Thymus (tissue), 11 donors: ENCODE measurements at regions not wholly inside any gene's neighbourhood (a gene's known extent, or its start where the extent isn't known, plus 50 kb on each side); places are given as distances from the start of the nearest gene placed in this dataset.

Source experiments
- DNase-seq, 9 donors: peaks; one replicate each; pipeline ENCODE4 v3.0.0-alpha.2; 2013; ENCODE audit warnings: low spot score in 9 of 9, low read depth in 6 of 9, missing footprints in 1 of 9
- H3K27ac ChIP-seq, 2 donors: one replicate each; pipeline ENCODE4 v1.5.1; 2013; ENCODE audit warnings: control low read depth in 1 of 2, low read depth in 1 of 2, low read length in 1 of 2, mild to moderate bottlenecking in 1 of 2, moderate library complexity in 1 of 2
- H3K27me3 ChIP-seq, 2 donors: one replicate each; pipeline ENCODE4 v1.5.1; 2013; ENCODE audit warnings: low read length in 1 of 2; ENCODE audit not compliant: control insufficient read depth in 2 of 2, insufficient read depth in 1 of 2
- H3K36me3 ChIP-seq, 2 donors: one replicate each; pipeline ENCODE4 v1.5.1; 2013; ENCODE audit warnings: low read length in 1 of 2, mild to moderate bottlenecking in 1 of 2, moderate library complexity in 1 of 2; ENCODE audit not compliant: control insufficient read depth in 2 of 2, insufficient read depth in 2 of 2
- H3K4me1 ChIP-seq, 2 donors: one replicate each; pipeline ENCODE4 v1.5.1; 2013; ENCODE audit warnings: low read length in 2 of 2; ENCODE audit not compliant: control insufficient read depth in 2 of 2, insufficient read depth in 2 of 2
- H3K4me3 ChIP-seq, 2 donors: one replicate each; pipeline ENCODE4 v1.5.1; 2013; ENCODE audit warnings: low read length in 2 of 2, control low read depth in 1 of 2, mild to moderate bottlenecking in 1 of 2
- H3K9me3 ChIP-seq, 2 donors: one replicate each; pipeline ENCODE4 v1.5.1; 2013; ENCODE audit warnings: low read length in 1 of 2, mild to moderate bottlenecking in 1 of 2; ENCODE audit not compliant: control insufficient read depth in 2 of 2, insufficient read depth in 1 of 2
- WGBS: extraction: QIAGEN DNeasy Blood & Tissue Kit; methylation state at CpG from one replicate; pipeline ENCODE4 v1.1.7; 2013; 5-methylcytosine and 5-hydroxymethylcytosine counted together
- donor health status: healthy.

DNA sequence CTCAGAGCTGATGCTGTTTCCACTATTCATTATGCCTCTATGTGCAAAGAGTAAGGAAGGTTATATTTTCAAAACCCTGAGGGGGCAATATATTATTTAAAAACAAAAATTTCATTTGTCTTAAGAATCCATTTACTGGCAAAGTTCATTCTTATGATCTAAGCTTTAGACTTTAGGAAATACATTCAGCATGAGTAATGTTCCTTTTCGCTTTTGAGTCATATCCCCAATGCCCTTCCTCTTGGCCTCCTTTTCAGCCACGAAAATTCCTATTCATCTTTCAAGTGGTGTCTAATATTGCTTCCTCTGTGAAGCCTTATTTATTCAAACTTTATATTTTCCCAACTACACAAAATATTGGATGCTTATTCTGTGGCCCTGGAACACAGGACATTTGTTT lies 1317.0 kb downstream of the PCDH9 start:
- WGBS: 77% methylated on average over 2 of the region's 2 CpGs
- H3K9me3 ChIP-seq: peaks cover 0 to 11% of the 10 kb centered on the region in 2 donors
- DNase-seq: no peak
- no peak overlapping the region for H3K4me3 ChIP-seq
- no peaks in the 10 kb centered on the region for H3K36me3 ChIP-seq
- no peaks in the 10 kb centered on the region for H3K27me3 ChIP-seq
- no peaks in the 10 kb centered on the region for H3K4me1 ChIP-seq
- H3K27ac ChIP-seq: no peak overlapping the region

DNA sequence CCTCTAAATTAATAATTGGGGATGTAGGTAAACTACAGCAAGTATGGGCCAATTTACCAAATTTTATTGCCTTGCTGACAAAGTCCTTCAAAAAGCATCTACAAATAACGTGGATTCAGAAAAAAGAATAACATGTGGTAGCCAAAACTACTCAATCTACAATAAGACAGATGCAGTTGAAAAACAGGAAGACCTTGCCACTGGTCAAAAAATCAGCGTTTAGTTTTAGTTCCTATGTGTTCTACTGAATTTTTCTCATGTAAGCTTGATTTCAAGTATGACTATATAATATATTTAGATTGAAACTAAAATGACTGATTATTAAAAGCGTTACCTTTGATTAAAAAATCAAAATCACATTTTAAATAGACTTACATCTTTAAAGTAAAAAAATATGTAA lies 1317.6 kb downstream of the PCDH9 start:
- no peak overlapping the region for H3K4me3 ChIP-seq
- DNase-seq: no peak
- 47% methylated on average over 3 of the region's 3 CpGs for WGBS

GRCh38 chr13:65911546-65912193 lies 1318.5 kb downstream of the PCDH9 start:
- H3K27me3 ChIP-seq: no peaks in the 10 kb centered on the region
- no peak for DNase-seq
- H3K9me3 ChIP-seq: peaks cover 0 to 11% of the 10 kb centered on the region in 2 donors
- no peak overlapping the region for H3K27ac ChIP-seq
- H3K36me3 ChIP-seq: no peaks in the 10 kb centered on the region
- no peak overlapping the region for H3K4me3 ChIP-seq
- WGBS: 81% methylated on average over 3 of the region's 3 CpGs
- H3K4me1 ChIP-seq: no peaks in the 10 kb centered on the region

More for the DNA sequence above, 1317.6 kb downstream of the PCDH9 start:
- no peaks in the 10 kb centered on the region for H3K4me1 ChIP-seq
- H3K27ac ChIP-seq: no peak overlapping the region
- H3K36me3 ChIP-seq: no peaks in the 10 kb centered on the region
- peaks cover 0 to 11% of the 10 kb centered on the region in 2 donors for H3K9me3 ChIP-seq
- H3K27me3 ChIP-seq: no peaks in the 10 kb centered on the region

- Histone ChIP-seq H3K9me3 (peaks cover 0 to 11% of the 10 kb centered on the region in 2 donors), H3K4me1 (no peaks in the 10 kb centered on the region), H3K36me3 (no peaks in the 10 kb centered on the region), H3K4me3 (no peak overlapping the region), H3K27me3 (no peaks in the 10 kb centered on the region), H3K27ac (no peak overlapping the region)
- 93% methylated on average over 1 of the region's 1 CpG for WGBS
- DNase-seq: no peak
Measured at GRCh38 chr13:65909501-65909900, 1320.6 kb downstream of the PCDH9 start.

- H3K9me3 ChIP-seq: peaks cover 0 to 11% of the 10 kb centered on the region in 2 donors
- no peak for DNase-seq
- H3K27me3 ChIP-seq: no peaks in the 10 kb centered on the region
- no peaks in the 10 kb centered on the region for H3K4me1 ChIP-seq
- no peak overlapping the region for H3K4me3 ChIP-seq
- no peaks in the 10 kb centered on the region for H3K36me3 ChIP-seq
- H3K27ac ChIP-seq: no peak overlapping the region
- WGBS: 93% methylated on average over 7 of the region's 7 CpGs
Measured at GRCh38 chr13:65907666-65908525, 1322.2 kb downstream of the PCDH9 start.

DNA sequence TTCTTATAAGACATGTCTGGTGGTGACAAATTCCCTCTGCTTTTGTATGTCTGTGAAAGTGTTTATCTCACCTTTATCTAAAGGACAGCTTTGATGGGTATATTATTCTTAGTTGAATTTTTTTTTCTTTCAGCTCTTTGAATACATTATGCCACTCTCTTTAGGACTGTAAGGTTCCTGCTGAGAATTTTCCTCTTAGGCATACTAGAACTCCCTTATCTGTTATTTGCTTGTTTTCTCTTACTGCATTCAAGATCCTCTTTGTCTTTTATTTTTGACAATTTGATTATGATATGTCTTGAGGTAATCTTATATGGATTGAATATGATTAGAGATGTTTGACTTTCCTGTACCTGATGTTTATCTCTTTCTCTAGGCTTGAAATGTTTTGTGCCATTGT lies 1328.4 kb downstream of the PCDH9 start:
- Histone ChIP-seq H3K36me3 (no peaks in the 10 kb centered on the region), H3K4me1 (no peaks in the 10 kb centered on the region), H3K4me3 (no peak overlapping the region)

DNA sequence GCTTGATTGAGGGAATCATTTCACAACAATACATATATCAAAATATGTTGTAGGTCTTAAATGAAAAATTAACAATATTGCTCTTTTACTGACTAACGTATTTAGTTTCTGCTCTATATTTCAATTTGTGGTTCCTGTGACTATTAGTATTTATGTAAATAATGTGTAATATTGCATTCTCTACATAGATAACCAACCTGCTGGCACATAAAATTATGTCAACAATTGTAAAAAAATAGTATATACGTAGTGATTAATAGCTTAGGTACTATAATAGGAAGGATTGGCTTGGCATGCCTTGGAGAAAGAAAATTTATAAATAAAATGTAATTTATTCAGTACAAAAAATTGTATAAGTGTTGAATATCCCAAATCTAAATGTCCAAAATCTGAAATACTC lies 1336.1 kb downstream of the PCDH9 start:
- H3K27ac ChIP-seq: no peak overlapping the region
- no peaks in the 10 kb centered on the region for H3K36me3 ChIP-seq
- WGBS: 92% methylated on average over 2 of the region's 2 CpGs
- no peaks in the 10 kb centered on the region for H3K9me3 ChIP-seq
- no peaks in the 10 kb centered on the region for H3K4me1 ChIP-seq
- no peak for DNase-seq
- H3K27me3 ChIP-seq: no peaks in the 10 kb centered on the region
- no peak overlapping the region for H3K4me3 ChIP-seq

More for the DNA sequence above, 1328.4 kb downstream of the PCDH9 start:
- Histone ChIP-seq H3K27ac (no peak overlapping the region), H3K9me3 (no peaks in the 10 kb centered on the region), H3K27me3 (no peaks in the 10 kb centered on the region)
- DNase-seq: no peak

DNA sequence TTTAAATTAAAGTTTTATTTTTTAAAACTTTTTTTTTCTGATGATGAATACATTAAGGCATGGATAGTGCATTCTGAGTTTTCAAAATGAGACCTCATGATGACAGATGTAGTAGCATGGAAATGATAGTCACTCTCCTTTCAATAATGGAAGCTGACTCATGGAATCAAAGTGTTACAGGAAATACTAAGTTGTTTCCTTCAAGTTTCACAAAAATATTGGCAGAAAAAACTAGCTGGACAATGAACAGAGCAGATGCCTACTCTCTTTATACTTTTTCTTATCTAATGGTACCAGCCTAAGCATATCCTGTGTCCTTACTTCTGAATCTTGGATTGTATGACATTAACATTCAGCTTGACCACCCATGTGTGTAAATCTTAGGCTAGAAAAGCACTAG lies 1337.3 kb downstream of the PCDH9 start:
- Histone ChIP-seq H3K9me3 (no peaks in the 10 kb centered on the region), H3K36me3 (no peaks in the 10 kb centered on the region), H3K4me3 (no peak overlapping the region), H3K27me3 (no peaks in the 10 kb centered on the region), H3K27ac (no peak overlapping the region), H3K4me1 (no peaks in the 10 kb centered on the region)
- no peak for DNase-seq

- H3K9me3 ChIP-seq: no peaks in the 10 kb centered on the region
- DNase-seq: no peak
- WGBS: 76% methylated on average over 5 of the region's 5 CpGs
Measured at GRCh38 chr13:65889368-65889767, 1340.8 kb downstream of the PCDH9 start.

More at GRCh38 chr13:65889368-65889767, 1340.8 kb downstream of the PCDH9 start:
- Histone ChIP-seq H3K36me3 (no peaks in the 10 kb centered on the region), H3K27ac (no peak overlapping the region), H3K4me1 (no peaks in the 10 kb centered on the region), H3K4me3 (no peak overlapping the region), H3K27me3 (no peaks in the 10 kb centered on the region)
